ENCODE measurements at regions not wholly inside any gene's neighbourhood (a gene's known extent, or its start where the extent isn't known, plus 50 kb on each side); places are given as distances from the start of the nearest gene placed in this dataset.

GRCh38 chr12:59168647-59169046, 248.3 kb upstream of the LRIG3 start:
- Histone ChIP-seq H4K20me1 (ENCODE audit: insufficient read depth, low read length) (no peaks in the 10 kb centered on the region), H3K4me2 (ENCODE audit: low read length) (no peak overlapping the region), H3K9me2 (ENCODE audit: insufficient read depth, low read length) (no peaks in the 10 kb centered on the region), H3K4me3 (ENCODE audit: low read depth, low read length, poor library complexity, severe bottlenecking) (no peak overlapping the region), H2AFZ (ENCODE audit: low read length) (no peak overlapping the region), H3K79me2 (ENCODE audit: insufficient read depth, low read depth, low read length) (no peaks in the 10 kb centered on the region), H3K36me3 (ENCODE audit: insufficient read depth, low read length) (no peaks in the 10 kb centered on the region), H3K4me1 (ENCODE audit: insufficient read depth, low read length, poor library complexity, severe bottlenecking) (no peaks in the 10 kb centered on the region), H3K27ac (ENCODE audit: low read depth, low read length, poor library complexity, severe bottlenecking) (no peak overlapping the region), H3K9me3 (ENCODE audit: low read length) (no peaks in the 10 kb centered on the region)
- POLR2A ChIA-PET, result no interaction called here
- CTCF ChIA-PET (ENCODE audit: unreplicated experiment), result no interaction called here
- DNase-seq (ENCODE audit: low spot score), result no peak
- intact Hi-C loops (cut with micrococcal nuclease; ENCODE audit: unreplicated experiment), result loop anchor here (10.0 kb wide), 1 partner anchor 1184 kb away; no protein-coding TSS in a partner anchor
- TF ChIP-seq EZH2phosphoT487 (IDR thresholded peaks at IDR 0.05; ENCODE audit: borderline replicate concordance, low read depth, low read length) (no peak), CTCF (conservative IDR thresholded peaks at IDR 0.05; ENCODE audit: low read length) (no peak)
- no TSS peak for BruUV-seq (replicated peaks)

GRCh38 chr12:59166457-59166856, 246.2 kb upstream of the LRIG3 start:
- H3K4me2 ChIP-seq (ENCODE audit: low read length), result no peak overlapping the region
- no peak for DNase-seq (ENCODE audit: low spot score)

More at GRCh38 chr12:59166457-59166856, 246.2 kb upstream of the LRIG3 start:
- Histone ChIP-seq H3K9me2 (ENCODE audit: insufficient read depth, low read length) (no peaks in the 10 kb centered on the region), H3K9me3 (ENCODE audit: low read length) (no peaks in the 10 kb centered on the region), H3K36me3 (ENCODE audit: insufficient read depth, low read length) (no peaks in the 10 kb centered on the region), H3K79me2 (ENCODE audit: insufficient read depth, low read depth, low read length) (no peaks in the 10 kb centered on the region), H4K20me1 (ENCODE audit: insufficient read depth, low read length) (no peaks in the 10 kb centered on the region), H3K27ac (ENCODE audit: low read depth, low read length, poor library complexity, severe bottlenecking) (no peak overlapping the region), H3K4me3 (ENCODE audit: low read depth, low read length, poor library complexity, severe bottlenecking) (no peak overlapping the region), H2AFZ (ENCODE audit: low read length) (no peak overlapping the region), H3K4me1 (ENCODE audit: insufficient read depth, low read length, poor library complexity, severe bottlenecking) (no peaks in the 10 kb centered on the region)
- POLR2A ChIA-PET, result no interaction called here
- TF ChIP-seq CTCF (conservative IDR thresholded peaks at IDR 0.05; ENCODE audit: low read length), result no peak
- TF ChIP-seq EZH2phosphoT487 (IDR thresholded peaks at IDR 0.05; ENCODE audit: borderline replicate concordance, low read depth, low read length), result no peak
- intact Hi-C loops (cut with micrococcal nuclease; ENCODE audit: unreplicated experiment), result loop anchor here (10.0 kb wide), 1 partner anchor 1182 kb away; no protein-coding TSS in a partner anchor
- CTCF ChIA-PET (ENCODE audit: unreplicated experiment), result interaction anchor here (0.5 kb wide), 1 partner anchor 308 kb away, joined by 3 read pairs; no protein-coding TSS in a partner anchor
- no TSS peak for BruUV-seq (replicated peaks)
